ENCODE measurements at regions not wholly inside any gene's neighbourhood (a gene's known extent, or its start where the extent isn't known, plus 50 kb on each side); places are given as distances from the start of the nearest gene placed in this dataset.
"Not testable (repeated sequence)": the region's sequence is repeated elsewhere in the genome, so short reads cannot be mapped to it uniquely, and the experiment has no call there.

GRCh38 chr2:89061174-89061573, 369.7 kb downstream of the RPIA start:
- not testable (repeated sequence) for TF ChIP-seq CTCF (conservative IDR thresholded peaks at IDR 0.05; ENCODE audit: low read depth, low read length); EZH2 (IDR thresholded peaks at IDR 0.05; ENCODE audit: low read length, unreplicated experiment)
